ENCODE measurements at regions not wholly inside any gene's neighbourhood (a gene's known extent, or its start where the extent isn't known, plus 50 kb on each side); places are given as distances from the start of the nearest gene placed in this dataset.

GRCh38 chr1:187157115-187157514 is 328.4 kb downstream of the PLA2G4A start:
- TF ChIP-seq KDM5A (IDR thresholded peaks at IDR 0.05) = no peak
- TF ChIP-seq ZC3H11A (IDR thresholded peaks at IDR 0.05) = no peak
- no peak for TF ChIP-seq PBX3 (IDR thresholded peaks at IDR 0.05)
- no peak for TF ChIP-seq MAZ (IDR thresholded peaks at IDR 0.05; ENCODE audit: borderline replicate concordance, low read depth, low read length)
- TF ChIP-seq, protein P1, sequence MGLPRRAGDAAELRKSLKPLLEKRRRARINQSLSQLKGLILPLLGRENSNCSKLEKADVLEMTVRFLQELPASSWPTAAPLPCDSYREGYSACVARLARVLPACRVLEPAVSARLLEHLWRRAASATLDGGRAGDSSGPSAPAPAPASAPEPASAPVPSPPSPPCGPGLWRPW (IDR thresholded peaks at IDR 0.05) = no peak
- TF ChIP-seq RAD21 (conservative IDR thresholded peaks at IDR 0.05 in 1 of 2, IDR thresholded peaks at IDR 0.05 in 1 of 2) = no peak
- TF ChIP-seq TP53 (CRISPR knock-in tag; IDR thresholded peaks at IDR 0.05) = no peak
- TF ChIP-seq HOXB5 (CRISPR knock-in tag; IDR thresholded peaks at IDR 0.05) = no peak
- TF ChIP-seq HEYL (CRISPR knock-in tag; IDR thresholded peaks at IDR 0.05) = no peak
- TF ChIP-seq E2F6 (IDR thresholded peaks at IDR 0.05; ENCODE audit: borderline replicate concordance, low read depth) = no peak
- TF ChIP-seq TFCP2L1 (CRISPR knock-in tag; IDR thresholded peaks at IDR 0.05) = no peak
- no peak for TF ChIP-seq GATA3 (IDR thresholded peaks at IDR 0.05; ENCODE audit: borderline replicate concordance)
- no peak for TF ChIP-seq CBX8 (IDR thresholded peaks at IDR 0.05)
- TF ChIP-seq CHD2 (IDR thresholded peaks at IDR 0.05; ENCODE audit: low read length, partially characterized antibody) = no peak
- no peak for TF ChIP-seq USF2 (IDR thresholded peaks at IDR 0.05)
- 10% methylated on average over 1 of the region's 1 CpG for WGBS (ENCODE audit: missing lambda C conversion rate)
- POLR2A ChIA-PET = no interaction called here
- Histone ChIP-seq H3K9me3 (no peaks in the 10 kb centered on the region), H3K4me3 (no peak overlapping the region), H3K27ac (no peak overlapping the region), H3K4me2 (no peak overlapping the region), H3K4me1 (no peaks in the 10 kb centered on the region)
- no peak for DNase-seq (ENCODE audit: low read depth in 1 of 2, low spot score in 1 of 2)
- no peak for FAIRE-seq
- CTCF ChIA-PET = no interaction called here
- no peak for ATAC-seq

DNA sequence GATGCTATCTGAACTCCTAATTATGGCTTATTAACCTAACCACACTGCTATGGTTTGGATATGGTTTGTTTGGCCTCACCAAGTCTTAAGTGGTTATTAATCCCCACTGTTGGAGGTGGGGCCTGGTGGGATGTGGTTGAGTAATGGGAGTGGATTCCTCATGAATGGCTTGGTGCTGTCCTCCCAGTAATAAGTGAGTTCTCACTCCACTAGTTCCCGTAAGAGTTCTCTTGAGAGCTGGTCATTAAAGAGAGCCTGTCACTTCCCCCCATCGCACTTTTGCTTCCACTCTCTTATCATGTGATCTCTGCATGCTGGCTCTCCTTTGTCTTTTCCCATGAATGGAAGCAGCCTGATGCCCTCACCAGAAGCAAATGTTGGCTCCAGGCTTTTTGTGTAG is 328.8 kb downstream of the PLA2G4A start:
- H3K4me2 ChIP-seq = no peak overlapping the region
- CTCF ChIA-PET = no interaction called here
- POLR2A ChIA-PET = no interaction called here
- ATAC-seq (no peak), DNase-seq (ENCODE audit: low read depth in 1 of 2, low spot score in 1 of 2) (no peak), FAIRE-seq (no peak)
- no peak overlapping the region for H3K4me3 ChIP-seq
- no peaks in the 10 kb centered on the region for H3K4me1 ChIP-seq
- no peak overlapping the region for H3K27ac ChIP-seq
- no peaks in the 10 kb centered on the region for H3K9me3 ChIP-seq
- TF ChIP-seq TP53 (CRISPR knock-in tag; IDR thresholded peaks at IDR 0.05) (no peak), NR3C1 (IDR thresholded peaks at IDR 0.05) (no peak), RCOR1 (IDR thresholded peaks at IDR 0.05; ENCODE audit: low read depth, low read length) (no peak), CHD2 (IDR thresholded peaks at IDR 0.05; ENCODE audit: low read length, partially characterized antibody) (no peak), MAFK (IDR thresholded peaks at IDR 0.05; ENCODE audit: partially characterized antibody) (no peak), HEYL (CRISPR knock-in tag; IDR thresholded peaks at IDR 0.05) (no peak), EHF (CRISPR knock-in tag; IDR thresholded peaks at IDR 0.05) (no peak), JUNB (IDR thresholded peaks at IDR 0.05) (no peak)
- WGBS (ENCODE audit: missing lambda C conversion rate) = 66% methylated on average over 2 of the region's 2 CpGs

DNA sequence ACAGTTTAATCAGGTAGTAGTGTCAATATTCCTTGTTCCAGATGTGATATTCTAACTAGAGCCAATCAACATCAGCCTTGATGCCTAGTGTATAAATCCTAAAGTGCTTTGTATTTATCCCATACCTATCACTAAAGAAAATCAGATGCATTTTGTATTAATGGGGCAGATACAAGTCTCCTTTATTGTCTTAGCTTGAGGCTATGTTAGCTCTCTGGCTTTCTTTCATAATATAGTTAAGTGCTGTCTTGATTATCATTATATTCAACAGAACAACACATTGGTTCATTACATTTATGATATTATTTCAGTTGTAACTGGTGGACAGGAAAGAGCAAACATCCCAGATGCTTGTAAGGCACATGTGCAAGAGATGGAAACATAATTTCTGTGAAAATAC is 338.8 kb downstream of the PLA2G4A start:
- FAIRE-seq (no peak), ATAC-seq (no peak), DNase-seq (ENCODE audit: low read depth in 1 of 2, low spot score in 1 of 2) (no peak)
- Histone ChIP-seq H3K4me1 (no peaks in the 10 kb centered on the region), H3K9me3 (no peaks in the 10 kb centered on the region), H3K4me2 (no peak overlapping the region), H3K27ac (no peak overlapping the region), H3K4me3 (no peak overlapping the region)
- TF ChIP-seq ZSCAN20 (CRISPR knock-in tag; IDR thresholded peaks at IDR 0.05) (no peak), CHD4 (IDR thresholded peaks at IDR 0.05; ENCODE audit: borderline replicate concordance) (no peak), TFCP2L1 (CRISPR knock-in tag; IDR thresholded peaks at IDR 0.05) (no peak), SREBF2 (IDR thresholded peaks at IDR 0.05) (no peak), SMC3 (IDR thresholded peaks at IDR 0.05) (no peak), MYC (IDR thresholded peaks at IDR 0.05; ENCODE audit: borderline replicate concordance, low read length) (no peak), HOXA7 (CRISPR knock-in tag; IDR thresholded peaks at IDR 0.05) (no peak), KDM5A (IDR thresholded peaks at IDR 0.05) (no peak), RFX5 (IDR thresholded peaks at IDR 0.05) (no peak), HOXB5 (CRISPR knock-in tag; IDR thresholded peaks at IDR 0.05) (no peak), CTCF (IDR thresholded peaks at IDR 0.05) (no peak)
- TF ChIP-seq, protein P1 (IDR thresholded peaks at IDR 0.05) = no peak
- TF ChIP-seq, protein P2, sequence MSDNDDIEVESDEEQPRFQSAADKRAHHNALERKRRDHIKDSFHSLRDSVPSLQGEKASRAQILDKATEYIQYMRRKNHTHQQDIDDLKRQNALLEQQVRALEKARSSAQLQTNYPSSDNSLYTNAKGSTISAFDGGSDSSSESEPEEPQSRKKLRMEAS (IDR thresholded peaks at IDR 0.05) = no peak
- ChIA-PET POLR2A (no interaction called here), CTCF (no interaction called here)

All from A549 (cell line).